PC-9 (cell line): ENCODE measurements at regions not wholly inside any gene's neighbourhood (a gene's known extent, or its start where the extent isn't known, plus 50 kb on each side); places are given as distances from the start of the nearest gene placed in this dataset.

Experiments used
- EZH2 ChIP-seq: fragments of 200-600 bp; sonication (generic); IDR thresholded peaks from 2 replicates; pipeline ENCODE4 v1.8.0; 2017; ENCODE audit warnings: antibody characterized with exemption, low read depth
- TF ChIP-seq, protein P1 (sequence below): fragments of 200-600 bp; sonication (generic); conservative IDR thresholded peaks from 2 replicates; pipeline ENCODE4 v1.6.1; 2017; ENCODE audit warnings: mixed run types, antibody characterized with exemption, mild to moderate bottlenecking, moderate library complexity

DNA sequence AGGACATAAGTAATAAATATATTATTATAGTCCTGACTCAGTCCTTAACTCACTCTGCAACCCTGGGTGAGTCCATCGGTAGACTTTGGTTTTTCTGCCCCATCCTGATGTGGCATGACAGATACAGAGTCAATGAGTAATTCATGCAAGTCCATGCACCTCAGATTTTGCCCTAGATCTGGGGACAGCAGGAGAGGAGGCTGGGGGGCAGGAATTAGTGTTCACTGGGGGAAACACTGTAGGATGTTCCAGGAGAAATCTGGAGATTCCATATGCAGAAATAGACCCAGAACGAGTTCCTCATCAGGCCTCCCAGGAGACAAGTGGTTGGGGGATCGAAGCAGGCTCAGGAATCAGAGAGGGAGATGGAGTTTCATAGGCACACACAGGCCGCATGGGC, 150.8 kb downstream of the DICER1 start:
- TF ChIP-seq, protein P1, sequence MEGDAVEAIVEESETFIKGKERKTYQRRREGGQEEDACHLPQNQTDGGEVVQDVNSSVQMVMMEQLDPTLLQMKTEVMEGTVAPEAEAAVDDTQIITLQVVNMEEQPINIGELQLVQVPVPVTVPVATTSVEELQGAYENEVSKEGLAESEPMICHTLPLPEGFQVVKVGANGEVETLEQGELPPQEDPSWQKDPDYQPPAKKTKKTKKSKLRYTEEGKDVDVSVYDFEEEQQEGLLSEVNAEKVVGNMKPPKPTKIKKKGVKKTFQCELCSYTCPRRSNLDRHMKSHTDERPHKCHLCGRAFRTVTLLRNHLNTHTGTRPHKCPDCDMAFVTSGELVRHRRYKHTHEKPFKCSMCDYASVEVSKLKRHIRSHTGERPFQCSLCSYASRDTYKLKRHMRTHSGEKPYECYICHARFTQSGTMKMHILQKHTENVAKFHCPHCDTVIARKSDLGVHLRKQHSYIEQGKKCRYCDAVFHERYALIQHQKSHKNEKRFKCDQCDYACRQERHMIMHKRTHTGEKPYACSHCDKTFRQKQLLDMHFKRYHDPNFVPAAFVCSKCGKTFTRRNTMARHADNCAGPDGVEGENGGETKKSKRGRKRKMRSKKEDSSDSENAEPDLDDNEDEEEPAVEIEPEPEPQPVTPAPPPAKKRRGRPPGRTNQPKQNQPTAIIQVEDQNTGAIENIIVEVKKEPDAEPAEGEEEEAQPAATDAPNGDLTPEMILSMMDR: no peak
- TF ChIP-seq EZH2: no peak
